ENCODE measurements at regions not wholly inside any gene's neighbourhood (a gene's known extent, or its start where the extent isn't known, plus 50 kb on each side); places are given as distances from the start of the nearest gene placed in this dataset.
"Not testable (repeated sequence)": the region's sequence is repeated elsewhere in the genome, so short reads cannot be mapped to it uniquely, and the experiment has no call there.

DNA sequence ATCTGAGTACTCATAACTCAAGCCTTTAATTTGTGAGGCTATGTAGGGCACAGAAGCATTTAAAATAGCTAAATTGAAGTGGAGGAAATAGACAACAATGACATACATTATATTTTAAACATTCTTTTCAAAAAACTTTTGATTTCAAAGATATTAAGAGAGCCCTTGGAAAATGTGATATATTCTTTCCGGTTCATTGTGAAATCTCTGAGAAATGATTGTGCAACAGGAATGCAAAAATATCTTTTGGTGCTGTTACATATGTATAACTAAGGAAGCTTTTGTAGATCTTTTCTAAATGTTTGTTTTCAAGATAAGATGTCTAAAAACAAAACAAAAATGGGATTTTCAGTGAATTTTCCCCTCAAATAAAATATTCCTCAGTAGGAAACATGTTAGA is 185.2 kb downstream of the LEPR start:
- ATAC-seq (no peak), DNase-seq (no peak)
- H3K36me3 ChIP-seq = no peaks in the 10 kb centered on the region
- H3K4me3 ChIP-seq = no peak overlapping the region
- no peak overlapping the region for H3K27ac ChIP-seq
- intact Hi-C loops (cut with DNase I) = no loop called here
- H3K4me1 ChIP-seq = peaks cover 8% of the 10 kb centered on the region
- H3K9me3 ChIP-seq = no peaks in the 10 kb centered on the region
- no peaks in the 10 kb centered on the region for H3K27me3 ChIP-seq
- TF ChIP-seq, protein P1, sequence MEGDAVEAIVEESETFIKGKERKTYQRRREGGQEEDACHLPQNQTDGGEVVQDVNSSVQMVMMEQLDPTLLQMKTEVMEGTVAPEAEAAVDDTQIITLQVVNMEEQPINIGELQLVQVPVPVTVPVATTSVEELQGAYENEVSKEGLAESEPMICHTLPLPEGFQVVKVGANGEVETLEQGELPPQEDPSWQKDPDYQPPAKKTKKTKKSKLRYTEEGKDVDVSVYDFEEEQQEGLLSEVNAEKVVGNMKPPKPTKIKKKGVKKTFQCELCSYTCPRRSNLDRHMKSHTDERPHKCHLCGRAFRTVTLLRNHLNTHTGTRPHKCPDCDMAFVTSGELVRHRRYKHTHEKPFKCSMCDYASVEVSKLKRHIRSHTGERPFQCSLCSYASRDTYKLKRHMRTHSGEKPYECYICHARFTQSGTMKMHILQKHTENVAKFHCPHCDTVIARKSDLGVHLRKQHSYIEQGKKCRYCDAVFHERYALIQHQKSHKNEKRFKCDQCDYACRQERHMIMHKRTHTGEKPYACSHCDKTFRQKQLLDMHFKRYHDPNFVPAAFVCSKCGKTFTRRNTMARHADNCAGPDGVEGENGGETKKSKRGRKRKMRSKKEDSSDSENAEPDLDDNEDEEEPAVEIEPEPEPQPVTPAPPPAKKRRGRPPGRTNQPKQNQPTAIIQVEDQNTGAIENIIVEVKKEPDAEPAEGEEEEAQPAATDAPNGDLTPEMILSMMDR (IDR thresholded peaks at IDR 0.05) = no peak

DNA sequence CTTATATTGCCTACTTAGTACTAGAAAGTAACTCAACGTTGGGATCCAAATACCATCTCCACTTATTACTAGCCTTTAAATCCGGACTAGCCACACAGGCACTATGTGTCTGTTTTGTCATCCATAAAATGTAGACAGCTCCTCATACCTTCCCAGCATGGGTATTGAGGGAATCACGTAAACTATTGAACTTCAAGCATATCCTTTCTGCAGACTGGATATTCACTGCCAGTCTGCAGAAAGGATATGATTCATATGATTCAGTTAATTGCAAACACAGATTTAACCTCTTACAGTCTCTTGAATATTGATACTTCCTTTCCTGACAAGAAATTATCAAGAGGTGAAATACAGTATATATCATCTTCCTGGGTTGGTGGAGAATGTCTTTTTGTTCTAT is 186.0 kb downstream of the LEPR start:
- ATAC-seq = no peak
- no peak for DNase-seq
- Histone ChIP-seq H3K27me3 (no peaks in the 10 kb centered on the region), H3K36me3 (no peaks in the 10 kb centered on the region), H3K27ac (no peak overlapping the region), H3K4me3 (no peak overlapping the region), H3K9me3 (no peaks in the 10 kb centered on the region), H3K4me1 (peaks cover 8% of the 10 kb centered on the region)
- TF ChIP-seq, protein P1 (IDR thresholded peaks at IDR 0.05) = no peak
- intact Hi-C loops (cut with DNase I) = no loop called here

DNA sequence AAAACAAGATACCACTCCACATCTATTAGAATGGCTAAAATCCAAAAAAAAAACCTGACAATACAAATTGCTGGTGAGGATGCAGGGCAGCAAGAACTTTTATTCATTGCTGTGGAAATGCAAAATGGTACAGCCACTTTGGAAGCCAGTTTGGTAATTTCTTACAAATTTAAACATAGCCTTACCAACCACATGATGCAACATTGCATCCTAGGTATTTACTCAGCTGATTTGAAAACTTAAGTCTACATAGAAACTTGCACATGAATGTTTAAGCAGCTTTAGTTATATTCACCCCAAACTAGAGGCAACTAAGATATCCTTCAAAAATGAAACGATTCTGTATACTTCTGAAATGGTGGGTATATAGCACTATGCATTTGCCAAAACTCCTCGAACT is 178.8 kb upstream of the PDE4B start:
- H3K4me3 ChIP-seq = no peak overlapping the region
- H3K9me3 ChIP-seq = no peaks in the 10 kb centered on the region
- DNase-seq (no peak), ATAC-seq (no peak)
- H3K4me1 ChIP-seq = no peaks in the 10 kb centered on the region
- no peaks in the 10 kb centered on the region for H3K27me3 ChIP-seq
- no peak overlapping the region for H3K27ac ChIP-seq
- intact Hi-C loops (cut with DNase I) = no loop called here
- TF ChIP-seq, protein P1 (IDR thresholded peaks at IDR 0.05) = no peak
- H3K36me3 ChIP-seq = no peaks in the 10 kb centered on the region

- intact Hi-C loops (cut with DNase I) = no loop called here
Measured at GRCh38 chr1:65615859-65616258, 176.8 kb upstream of the PDE4B start.

GRCh38 chr1:65621721-65622120 is 171.0 kb upstream of the PDE4B start:
- H3K27ac ChIP-seq; H3K27me3 ChIP-seq; DNase-seq; H3K36me3 ChIP-seq; H3K4me3 ChIP-seq; ATAC-seq; H3K4me1 ChIP-seq; intact Hi-C loops (cut with DNase I); H3K9me3 ChIP-seq: not testable (repeated sequence)

More at GRCh38 chr1:65615859-65616258, 176.8 kb upstream of the PDE4B start:
- Histone ChIP-seq H3K4me3 (no peak overlapping the region), H3K27me3 (no peaks in the 10 kb centered on the region), H3K9me3 (no peaks in the 10 kb centered on the region), H3K4me1 (no peaks in the 10 kb centered on the region), H3K36me3 (no peaks in the 10 kb centered on the region), H3K27ac (no peak overlapping the region)
- ATAC-seq = no peak
- no peak for DNase-seq
- TF ChIP-seq, protein P1 (IDR thresholded peaks at IDR 0.05) = no peak

GRCh38 chr1:65623895-65624294 is 168.8 kb upstream of the PDE4B start:
- TF ChIP-seq, protein P1 (IDR thresholded peaks at IDR 0.05) = no peak
- ATAC-seq = no peak
- no peak overlapping the region for H3K4me3 ChIP-seq
- DNase-seq = no peak
- no peaks in the 10 kb centered on the region for H3K4me1 ChIP-seq
- intact Hi-C loops (cut with DNase I) = no loop called here
- no peaks in the 10 kb centered on the region for H3K27me3 ChIP-seq
- no peaks in the 10 kb centered on the region for H3K9me3 ChIP-seq
- no peak overlapping the region for H3K27ac ChIP-seq
- no peaks in the 10 kb centered on the region for H3K36me3 ChIP-seq

Data from upper lobe of right lung (tissue), 1 donor.